Activated T-cell treated with anti-CD3 and anti-CD28 coated beads for 4 hours (primary cell): ENCODE measurements at regions not wholly inside any gene's neighbourhood (a gene's known extent, or its start where the extent isn't known, plus 50 kb on each side); places are given as distances from the start of the nearest gene placed in this dataset.

Experiments used
- DNase-seq: peaks from one replicate; pipeline ENCODE4 v3.0.0-alpha.2; 2020

GRCh38 chr17:65403626-65404025 is 157.8 kb downstream of the AXIN2 start:
- DNase-seq: no peak

GRCh38 chr17:65402513-65403496 is 158.6 kb downstream of the AXIN2 start:
- no peak for DNase-seq

DNA sequence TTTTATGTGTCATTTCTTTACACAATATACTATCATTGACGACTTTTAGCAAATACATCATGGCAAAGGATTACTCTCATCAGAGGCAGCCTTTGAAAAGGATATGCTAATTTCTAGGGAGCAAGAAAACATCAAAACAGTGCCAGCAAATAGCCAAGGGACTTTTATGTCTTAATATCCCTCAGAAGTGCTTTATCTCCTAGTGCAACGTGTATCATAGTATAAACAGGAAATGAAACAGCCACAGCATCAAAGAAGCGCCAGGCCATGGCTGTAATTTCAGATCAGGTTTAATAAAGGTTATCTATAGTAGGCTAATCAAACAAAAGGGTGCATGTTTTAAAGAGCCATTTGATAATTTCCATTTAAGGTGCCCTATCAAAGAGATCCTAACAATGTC is 159.9 kb downstream of the AXIN2 start:
- no peak for DNase-seq

- DNase-seq: no peak
Observed at GRCh38 chr17:65400701-65401100, 160.7 kb downstream of the AXIN2 start.

GRCh38 chr17:65398040-65398787 is 163.2 kb downstream of the AXIN2 start:
- no peak for DNase-seq

DNA sequence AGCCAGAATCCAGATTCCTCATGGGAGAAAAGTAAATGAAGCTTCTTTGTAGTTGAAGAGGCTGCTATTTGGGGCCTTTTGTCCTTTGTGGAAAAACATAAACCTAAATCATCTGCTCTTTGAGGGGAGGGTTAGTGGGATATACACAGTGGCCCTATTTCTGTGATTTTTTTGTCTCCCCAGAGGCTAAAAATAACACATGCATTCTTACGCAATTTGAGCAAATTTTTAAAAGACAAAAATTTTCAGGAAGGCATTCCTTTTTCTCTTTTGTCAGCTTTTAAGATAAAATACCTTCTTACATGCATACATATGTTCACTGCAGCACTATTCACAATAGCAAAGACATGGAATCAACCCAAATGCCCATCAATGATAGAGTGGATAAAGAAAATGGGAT is 165.5 kb downstream of the AXIN2 start:
- no peak for DNase-seq

- DNase-seq: no peak
Observed at GRCh38 chr17:65394811-65395472, 166.5 kb downstream of the AXIN2 start.

GRCh38 chr17:65393514-65393913 is 167.9 kb downstream of the AXIN2 start:
- DNase-seq: no peak

GRCh38 chr17:65389949-65390348 is 171.5 kb downstream of the AXIN2 start:
- DNase-seq: no peak

- no peak for DNase-seq
Observed at GRCh38 chr17:65389426-65389825, 172.0 kb downstream of the AXIN2 start.

DNA sequence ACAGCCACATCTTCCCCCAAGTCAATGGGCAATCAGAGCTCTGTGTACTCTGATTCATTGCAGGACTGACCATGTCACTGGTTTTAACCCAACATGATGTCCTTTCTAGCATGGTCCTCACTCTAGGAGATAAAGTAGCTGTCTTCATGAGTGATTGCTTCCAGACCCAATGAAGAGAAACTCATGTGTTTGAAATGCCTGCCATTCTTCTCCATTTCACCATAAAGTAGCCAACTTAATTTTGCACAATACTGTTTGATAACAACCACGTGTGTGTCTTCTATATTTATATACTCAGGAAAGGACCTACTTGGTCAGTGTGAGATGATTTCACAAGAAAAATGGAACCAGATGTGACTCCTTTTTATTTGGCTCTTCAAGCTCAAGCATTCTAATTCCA is 172.5 kb downstream of the AXIN2 start:
- DNase-seq: no peak

DNA sequence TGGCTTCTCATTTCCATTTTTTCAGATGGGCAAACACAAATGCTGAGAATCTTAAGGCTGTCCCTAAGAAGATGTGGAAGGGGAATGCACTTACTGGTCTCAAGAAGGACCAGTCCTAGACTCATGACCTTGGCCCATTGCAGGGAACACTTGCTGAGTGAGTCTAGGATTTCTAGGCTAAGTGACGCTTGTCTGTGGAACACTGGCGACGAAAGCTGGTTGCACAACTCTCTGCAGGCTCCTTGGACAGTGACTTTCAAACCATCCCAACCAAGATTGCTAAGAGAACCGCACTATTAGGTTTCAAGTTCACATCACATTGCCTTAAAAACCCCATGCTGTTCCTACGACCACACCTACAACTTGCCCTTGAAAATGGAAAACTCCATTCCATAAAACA is 174.1 kb downstream of the AXIN2 start:
- no peak for DNase-seq

DNA sequence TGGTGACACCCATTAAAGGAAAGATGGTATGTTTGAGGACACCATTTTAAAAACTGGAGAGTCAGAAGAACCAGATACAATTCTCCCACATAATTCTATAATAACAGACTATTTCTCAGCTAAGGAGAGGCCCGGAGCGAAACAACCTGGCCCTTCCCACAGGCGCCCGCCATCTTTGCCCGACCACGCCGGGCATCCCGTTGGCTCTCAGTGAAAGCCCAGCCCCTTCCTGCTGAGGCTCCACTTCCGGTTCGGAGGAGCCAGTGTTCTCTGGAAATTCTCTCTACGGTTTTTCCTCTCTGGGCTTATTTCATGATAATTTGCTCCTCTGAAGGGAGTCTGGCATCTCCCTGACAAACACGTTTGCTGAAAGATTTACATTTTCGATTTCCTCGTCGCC is 175.7 kb downstream of the AXIN2 start:
- DNase-seq: no peak

DNA sequence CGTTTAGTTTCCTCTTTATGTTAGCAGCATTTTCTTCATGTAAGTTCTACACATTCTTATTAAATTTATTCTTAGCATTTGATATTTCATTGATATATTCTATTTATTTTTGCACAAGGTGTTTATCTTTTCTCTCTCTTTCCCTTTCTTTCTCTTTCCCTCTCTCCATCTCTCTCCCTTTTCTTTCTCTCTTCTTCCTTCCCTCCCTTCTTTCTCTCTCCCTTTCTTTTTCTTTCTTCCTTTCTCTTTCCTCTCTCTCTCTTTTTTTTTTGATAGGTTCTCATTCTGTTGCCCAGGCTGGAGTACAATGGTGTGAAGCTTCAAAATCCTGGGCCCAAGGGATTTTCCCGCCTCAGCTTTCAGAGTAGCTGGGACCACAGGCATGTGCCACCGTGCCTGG is 176.4 kb downstream of the AXIN2 start:
- DNase-seq: no peak

- no peak for DNase-seq
Observed at GRCh38 chr17:65381152-65381551, 180.3 kb downstream of the AXIN2 start.

GRCh38 chr17:65374966-65375365 is 186.5 kb downstream of the AXIN2 start:
- DNase-seq: no peak

DNA sequence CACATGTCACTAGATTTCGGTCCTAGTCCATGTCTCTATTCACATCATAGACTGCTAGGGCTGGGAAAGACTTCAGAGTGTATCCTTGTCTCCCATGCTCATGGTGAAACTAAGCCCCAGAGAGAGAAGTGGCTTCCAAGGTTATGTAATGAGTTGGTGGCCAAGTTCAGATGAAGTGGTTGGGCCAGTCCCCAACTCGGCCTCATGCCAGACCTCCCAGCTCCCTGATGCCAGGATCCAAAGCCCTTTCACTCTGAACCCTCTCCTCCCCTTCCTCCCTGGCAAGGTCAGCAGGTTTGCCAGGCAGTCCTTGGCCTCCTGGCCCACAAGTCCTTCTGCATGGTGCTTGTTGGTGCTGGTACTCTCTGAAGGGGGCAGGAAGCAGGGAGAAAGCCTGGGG is 189.7 kb downstream of the AXIN2 start:
- no peak for DNase-seq

DNA sequence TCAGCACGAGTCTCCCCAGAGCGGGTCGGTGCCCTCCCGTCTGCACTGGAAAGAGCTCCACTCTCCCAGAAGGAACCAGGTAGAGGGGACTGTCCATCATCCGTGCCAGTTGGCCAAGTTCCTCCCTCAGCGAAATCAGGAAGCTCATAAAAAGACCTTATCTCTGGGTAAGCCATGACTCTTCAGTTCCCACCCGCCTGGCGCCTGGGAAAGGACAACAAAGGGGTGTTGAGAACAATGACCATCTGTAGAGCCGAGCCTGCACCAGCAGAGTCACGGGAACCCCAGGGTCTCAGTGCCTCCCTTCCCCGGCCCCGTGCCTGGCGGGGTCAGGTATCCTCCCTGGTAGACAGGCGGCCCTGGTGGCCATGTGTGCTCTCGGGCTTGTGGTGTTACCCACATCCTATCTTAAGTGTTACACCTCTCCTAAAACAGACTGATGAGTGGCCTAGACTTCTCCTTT is 190.7 kb downstream of the AXIN2 start:
- DNase-seq: no peak

GRCh38 chr17:65368341-65368740 is 193.1 kb downstream of the AXIN2 start:
- DNase-seq: no peak

DNA sequence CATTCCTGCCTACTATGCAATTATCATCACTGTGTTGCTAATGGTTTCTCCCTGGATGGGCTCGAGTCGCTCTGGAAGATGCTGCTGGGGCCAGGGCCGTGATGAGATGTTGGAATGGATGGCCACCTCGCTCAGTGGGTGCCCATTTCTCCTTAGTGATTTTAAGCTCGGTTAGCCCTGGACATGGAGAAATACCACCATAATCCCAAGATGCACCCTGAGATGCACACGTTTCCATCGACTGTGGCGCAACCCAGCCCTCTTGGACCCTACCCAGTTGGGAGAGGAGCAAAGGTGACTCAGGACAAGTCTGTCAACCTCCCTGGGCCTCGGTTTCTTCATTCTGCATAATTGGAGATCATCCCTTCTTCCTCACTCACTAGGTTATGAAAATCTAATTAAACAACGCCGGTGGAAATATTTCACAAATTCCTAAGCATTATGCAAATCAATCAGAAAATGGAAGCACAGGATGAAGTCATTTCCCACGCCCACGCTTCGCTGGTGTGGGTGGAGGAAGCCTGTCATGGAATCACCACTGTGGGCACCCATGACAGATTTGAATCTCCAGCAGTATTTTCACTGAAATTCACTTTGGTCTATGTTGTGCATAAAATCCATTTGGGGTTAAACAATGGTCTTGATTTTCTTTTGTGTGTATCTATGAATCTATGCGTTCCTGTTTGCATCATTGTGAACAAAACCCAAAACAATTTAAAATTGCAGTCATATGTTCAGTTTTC is 195.2 kb downstream of the AXIN2 start:
- peak; percentile 64 for DNase-seq

GRCh38 chr17:65365169-65365568 is 196.3 kb downstream of the AXIN2 start:
- DNase-seq: no peak

DNA sequence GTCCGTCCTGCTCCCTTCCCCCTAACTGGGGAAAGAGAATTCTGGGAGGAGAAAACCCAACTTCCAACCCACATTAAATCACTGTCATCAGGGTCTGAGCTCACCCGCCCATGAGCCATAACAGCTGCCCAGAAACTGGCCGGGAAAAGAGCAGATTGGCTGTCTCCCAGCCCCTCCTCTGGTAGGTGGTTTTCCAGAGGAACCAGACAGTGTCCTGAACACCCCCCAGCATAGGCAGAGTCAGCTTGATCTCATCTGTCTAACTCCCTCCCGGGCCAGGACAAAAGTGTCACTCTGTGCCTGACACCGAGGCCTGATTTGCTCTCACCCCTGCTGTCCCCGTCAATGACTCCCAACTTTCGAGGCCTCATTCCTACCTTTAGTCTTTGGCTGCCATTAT is 197.0 kb downstream of the AXIN2 start:
- no peak for DNase-seq

DNA sequence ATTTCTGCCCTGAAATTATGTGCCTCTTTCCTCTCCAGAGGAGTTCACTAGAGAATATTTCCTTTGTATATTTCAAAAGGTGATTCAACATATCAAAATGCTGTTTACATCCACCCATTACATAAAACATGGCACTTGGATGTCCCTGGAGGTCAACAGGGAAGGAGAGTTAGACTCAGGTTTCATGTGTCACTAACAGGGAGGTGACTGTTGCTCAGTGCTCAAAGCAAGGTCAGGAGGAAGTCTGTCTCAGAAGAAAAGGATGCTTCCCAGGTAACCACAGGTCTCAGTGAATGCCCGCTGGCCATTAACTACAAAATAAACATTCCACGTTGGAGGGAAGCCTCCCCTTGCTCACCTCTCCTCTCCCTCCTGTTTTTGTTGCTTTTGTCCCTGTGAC is 198.6 kb downstream of the AXIN2 start:
- no peak for DNase-seq
